ENCODE measurements at regions not wholly inside any gene's neighbourhood (a gene's known extent, or its start where the extent isn't known, plus 50 kb on each side); places are given as distances from the start of the nearest gene placed in this dataset.

- no peak for TF ChIP-seq YY1 (IDR thresholded peaks at IDR 0.05; ENCODE audit: insufficient read depth, insufficient read length)
- no peak for TF ChIP-seq ZNF274 (IDR thresholded peaks at IDR 0.05; ENCODE audit: low read depth, low read length)
- no peak for TF ChIP-seq SUZ12 (IDR thresholded peaks at IDR 0.05; ENCODE audit: extremely low read depth, insufficient read depth, insufficient read length)
Observed at GRCh38 chr3:144815655-144816054, 844.0 kb downstream of the DIPK2A start.

Measured in NT2/D1 (cell line).